Adrenal gland (tissue), 5 donors: ENCODE measurements at regions not wholly inside any gene's neighbourhood (a gene's known extent, or its start where the extent isn't known, plus 50 kb on each side); places are given as distances from the start of the nearest gene placed in this dataset.

ENCODE experiments used
- CTCF ChIP-seq, 6 experiments: fragments of 450-650 bp in 4 of 6; fragments of 200-600 bp in 2 of 6; sonication (generic) in 1 of 6; IDR thresholded peaks; 1 replicate in 5 of 6; 2 replicates in 1 of 6; pipeline versions ENCODE4 v1.5.1 to v1.8.0; 2016 to 2021; ENCODE audit warnings: antibody characterized with exemption in 6 of 6, mild to moderate bottlenecking in 2 of 6, moderate library complexity in 1 of 6
- POLR2A ChIP-seq, 2 donors: fragments of 450-650 bp; IDR thresholded peaks; one replicate each; pipeline ENCODE4 v1.6.1; 2017; ENCODE audit warnings: antibody characterized with exemption in 2 of 2, mild to moderate bottlenecking in 2 of 2, moderate library complexity in 1 of 2
- donor health status: DM: no; HTN: no; CAD: no.

- no peak for TF ChIP-seq CTCF (IDR thresholded peaks at IDR 0.05)
- no peak for TF ChIP-seq POLR2A (IDR thresholded peaks at IDR 0.05)
Observed at GRCh38 chr5:30405821-30406220, 787.7 kb upstream of the CDH6 start.
